GM12865 (cell line): ENCODE measurements at regions not wholly inside any gene's neighbourhood (a gene's known extent, or its start where the extent isn't known, plus 50 kb on each side); places are given as distances from the start of the nearest gene placed in this dataset.

ENCODE experiments used
- DNase-seq: peaks from one replicate; pipeline ENCODE4 v3.0.0; 2010; ENCODE audit warnings: low read depth
- H3K4me3 ChIP-seq: 2 replicates; pipeline ENCODE4 v1.5.1; 2011; ENCODE audit warnings: mild to moderate bottlenecking, low read depth, low read length, control low read depth
- CTCF ChIP-seq: IDR thresholded peaks from 2 replicates; pipeline ENCODE4 v1.5.1; 2011; ENCODE audit warnings: low read length, control low read depth, low read depth, inconsistent platforms; ENCODE audit not compliant: insufficient read depth; ENCODE audit errors: missing control alignments

GRCh38 chr2:14951569-14952285 lies 319.2 kb downstream of the LRATD1 start:
- no peak overlapping the region for H3K4me3 ChIP-seq
- no peak for TF ChIP-seq CTCF
- DNase-seq, result no peak

- DNase-seq, result no peak
- H3K4me3 ChIP-seq, result no peak overlapping the region
- no peak for TF ChIP-seq CTCF
Observed at GRCh38 chr2:14952400-14952963, 320.0 kb downstream of the LRATD1 start.

GRCh38 chr2:14960686-14961324 lies 328.3 kb downstream of the LRATD1 start:
- no peak for TF ChIP-seq CTCF
- no peak overlapping the region for H3K4me3 ChIP-seq
- no peak for DNase-seq

- H3K4me3 ChIP-seq, result no peak overlapping the region
- no peak for TF ChIP-seq CTCF
- no peak for DNase-seq
Observed at GRCh38 chr2:14967729-14968128, 335.2 kb downstream of the LRATD1 start.

- no peak for DNase-seq
- no peak overlapping the region for H3K4me3 ChIP-seq
- TF ChIP-seq CTCF, result no peak
Observed at GRCh38 chr2:14975381-14975780, 342.9 kb downstream of the LRATD1 start.

- no peak overlapping the region for H3K4me3 ChIP-seq
- DNase-seq, result no peak
- TF ChIP-seq CTCF, result no peak
Observed at GRCh38 chr2:14977021-14977420, 344.5 kb downstream of the LRATD1 start.
